NOMO-1 treated with dmso at 0.1 percent for 144 hours (cell line): ENCODE measurements at regions not wholly inside any gene's neighbourhood (a gene's known extent, or its start where the extent isn't known, plus 50 kb on each side); places are given as distances from the start of the nearest gene placed in this dataset.
A peak's percentile ranks its signal among the peaks of the same experiment; 100 is the strongest.

ENCODE experiments used
- DNase-seq: peaks from one replicate; lab custom pipeline; 2025; ENCODE audit not compliant: unreplicated experiment; lab: John Stamatoyannopoulos, UW

- no peak for DNase-seq
Measured at GRCh38 chr6:28766426-28766825, 157.4 kb downstream of the TRIM27 start.

- no peak for DNase-seq
Measured at GRCh38 chr6:28767133-28767532, 156.7 kb downstream of the TRIM27 start.

DNA sequence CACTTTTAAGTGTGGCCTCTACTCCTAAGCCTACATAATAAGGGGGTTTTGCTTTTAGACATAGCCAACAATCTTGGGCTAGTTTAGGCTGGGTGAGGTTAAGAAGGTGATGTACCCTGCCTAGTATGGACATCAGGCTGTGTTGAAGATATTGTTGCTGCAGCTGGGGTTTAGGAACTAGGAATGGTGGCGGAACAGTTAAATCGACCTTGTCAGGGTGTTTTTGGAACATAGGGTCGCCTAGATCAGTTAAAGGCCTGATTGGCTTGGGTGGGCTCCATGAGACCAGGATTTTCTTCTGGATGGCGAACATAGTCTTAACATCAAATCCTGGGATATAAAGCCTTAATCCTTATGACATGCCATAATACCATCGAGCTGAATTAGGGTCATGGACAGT, 156.1 kb downstream of the TRIM27 start:
- DNase-seq, result no peak

DNA sequence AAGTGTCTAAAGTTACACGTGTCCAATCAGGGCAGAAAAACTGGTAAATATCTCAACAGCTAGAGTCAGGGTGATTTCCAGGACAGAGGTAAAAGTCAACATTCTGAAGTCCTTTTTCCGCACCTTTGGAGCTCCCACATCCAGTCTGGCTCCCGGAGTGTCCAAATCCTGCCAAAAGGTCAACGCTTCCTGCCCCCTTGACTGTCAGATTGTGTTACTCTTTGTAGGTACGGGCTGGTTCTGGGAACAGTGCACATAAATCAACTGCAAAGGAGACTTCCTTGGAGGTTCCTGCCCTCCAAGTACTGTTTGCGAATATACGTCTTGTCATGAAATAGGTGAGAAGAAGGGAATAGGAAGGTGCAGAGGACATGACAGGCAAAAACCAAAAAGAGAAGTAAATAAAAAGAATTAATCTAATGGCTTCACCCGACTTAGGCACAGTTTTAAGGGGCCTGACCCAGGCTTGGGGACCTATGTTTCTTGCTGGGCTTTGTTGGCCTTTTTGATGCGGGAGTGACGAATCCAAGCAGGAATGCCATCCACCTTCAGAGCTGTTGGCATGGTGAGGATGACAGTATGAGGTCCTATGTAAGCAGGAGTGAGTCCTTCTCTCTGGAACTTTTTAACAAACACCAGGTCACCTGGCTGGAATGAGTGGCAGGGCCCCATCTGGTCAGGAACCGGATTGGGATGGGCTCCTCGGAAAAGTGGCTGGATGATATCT, 155.4 kb downstream of the TRIM27 start:
- no peak for DNase-seq

- no peak for DNase-seq
Measured at GRCh38 chr6:28769626-28770402, 154.0 kb downstream of the TRIM27 start.

GRCh38 chr6:28770732-28771131, 153.1 kb downstream of the TRIM27 start:
- no peak for DNase-seq

GRCh38 chr6:28771401-28772267, 152.2 kb downstream of the TRIM27 start:
- DNase-seq, result no peak

- DNase-seq, result no peak
Measured at GRCh38 chr6:28772480-28773381, 151.1 kb downstream of the TRIM27 start.

GRCh38 chr6:28774292-28775051, 149.3 kb downstream of the TRIM27 start:
- no peak for DNase-seq

DNA sequence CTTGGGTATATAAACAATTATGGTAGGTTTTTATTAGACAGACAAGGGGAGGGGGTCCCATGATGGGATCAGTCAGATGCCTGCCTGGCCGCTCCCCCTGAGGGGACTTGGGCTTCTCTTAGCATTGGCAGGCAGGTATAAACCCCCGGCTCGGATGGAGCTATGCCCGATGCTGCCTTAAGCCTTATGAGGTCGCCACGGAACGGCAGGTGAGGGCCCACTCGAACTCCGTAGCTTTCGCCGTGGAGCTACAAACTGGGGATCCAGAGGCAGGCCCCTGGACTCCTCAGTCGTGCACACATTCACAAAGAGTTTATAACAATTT, 148.8 kb downstream of the TRIM27 start:
- DNase-seq, result no peak

- DNase-seq, result no peak
Measured at GRCh38 chr6:28775405-28776129, 148.2 kb downstream of the TRIM27 start.

DNA sequence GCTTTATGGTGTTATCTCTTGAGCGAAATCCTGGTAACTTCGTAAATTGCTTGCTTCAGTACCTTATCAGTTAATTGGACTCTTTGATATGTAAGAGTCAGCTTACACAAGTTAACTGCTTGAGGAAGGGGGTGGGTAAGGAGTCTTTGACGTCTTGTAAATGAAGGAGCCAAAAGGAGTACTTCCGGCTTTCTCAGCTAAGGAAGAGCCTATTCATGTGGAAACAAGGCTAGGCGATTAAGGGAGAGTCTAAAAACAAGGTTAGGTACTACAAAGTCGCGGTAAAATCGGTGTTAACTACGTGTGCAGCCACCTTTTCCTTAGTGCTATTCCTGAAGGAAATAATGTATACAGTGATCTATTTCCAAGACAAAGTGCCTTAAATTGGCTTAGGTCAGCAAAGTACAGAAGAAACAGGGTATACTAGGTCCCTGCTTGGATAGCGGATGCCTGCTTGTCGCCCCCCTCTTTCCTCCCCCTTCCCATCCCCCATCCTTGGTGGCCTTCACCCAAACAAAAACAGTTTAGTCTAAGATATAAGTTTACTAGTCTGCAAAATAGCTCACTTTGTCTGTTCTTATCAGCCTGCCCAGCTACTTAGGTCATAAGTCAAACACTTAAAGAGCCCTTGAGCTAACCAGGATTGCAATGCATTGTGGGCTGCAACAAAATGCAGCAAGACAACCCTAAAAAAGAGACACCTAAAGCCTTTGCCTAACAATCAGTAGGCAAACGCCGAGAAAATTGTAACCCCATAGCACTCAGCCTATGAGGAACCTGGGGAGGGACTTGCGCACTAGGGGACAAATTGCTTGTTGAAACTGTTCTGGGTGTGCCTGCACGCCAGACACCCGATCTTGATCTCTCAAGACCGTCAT, 147.3 kb downstream of the TRIM27 start:
- DNase-seq, result no peak

- DNase-seq, result no peak
Measured at GRCh38 chr6:28777147-28777461, 146.7 kb downstream of the TRIM27 start.

- DNase-seq, result no peak
Measured at GRCh38 chr6:28782113-28782673, 141.6 kb downstream of the TRIM27 start.

DNA sequence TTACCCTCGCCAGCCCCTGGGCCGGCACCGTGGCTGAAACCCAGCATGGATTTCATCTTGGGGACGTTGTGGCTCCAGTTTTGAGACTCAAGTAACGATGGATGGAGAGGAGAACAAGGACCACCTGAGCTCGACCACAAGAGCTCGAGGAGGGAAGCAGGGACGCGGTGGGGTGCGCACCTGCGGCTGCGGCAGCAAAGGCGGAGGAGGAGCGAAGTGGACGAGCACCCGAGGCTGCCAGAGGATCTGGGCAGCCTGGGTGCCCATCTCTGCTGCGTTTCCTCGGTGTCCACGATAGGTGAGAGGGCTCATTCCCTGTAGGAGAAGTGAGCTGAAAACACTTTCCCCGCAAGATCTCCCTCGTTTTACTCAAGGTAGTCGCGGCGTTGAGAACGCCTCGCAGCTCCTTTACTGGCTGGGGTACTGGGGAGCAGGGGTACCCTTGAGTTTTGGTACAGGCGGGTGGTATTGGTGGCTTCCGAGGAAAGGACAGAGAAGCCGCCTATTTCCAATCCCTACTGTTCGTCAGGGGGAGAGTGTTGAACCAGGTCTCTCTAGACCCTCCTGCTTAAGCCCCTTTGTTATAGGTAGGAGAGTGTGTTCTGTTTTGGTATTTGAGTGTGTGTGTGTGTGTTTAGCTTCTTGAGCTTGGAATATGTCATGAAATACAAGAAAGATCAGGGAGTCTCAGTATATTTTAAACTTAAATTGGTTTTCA, 137.7 kb downstream of the TRIM27 start:
- DNase-seq, result no peak

- peak; percentile 41 for DNase-seq
Measured at GRCh38 chr6:28789553-28790083, 134.2 kb downstream of the TRIM27 start.

- no peak for DNase-seq
Measured at GRCh38 chr6:28791002-28791383, 132.8 kb downstream of the TRIM27 start.
